K562 (cell line): ENCODE measurements at regions not wholly inside any gene's neighbourhood (a gene's known extent, or its start where the extent isn't known, plus 50 kb on each side); places are given as distances from the start of the nearest gene placed in this dataset.

Experiments
- ATAC-seq: fragments of 200-7000 bp; cut with Tn5 transposase; 3 replicates; pipeline ENCODE4 v1.9.1; 2020; ENCODE audit warnings: moderate library complexity
- BruUV-seq: library from RNA; stranded (reverse); fragments of 400-500 nt; replicated peaks from 2 replicates; lab custom pipeline; 2021; lab: Mats Ljungman, UMichigan
- CTCF ChIA-PET: fragments of 300-600 bp; formaldehyde crosslinking; extraction: SDS; loops from one replicate; lab custom pipeline; 2021; ENCODE audit warnings: low intra/inter-chr PET ratio; lab: Yijun Ruan, JAX
- POLR2A ChIA-PET: fragments of 300-600, 350-650 bp; sonication (Branson Sonifier 250); formaldehyde crosslinking; extraction: SDS; loops from one replicate; lab custom pipeline; 2021; ENCODE audit warnings: antibody characterized with exemption, inconsistent platforms; lab: Yijun Ruan, JAX
- DNase-seq, 4 experiments: peaks; one replicate each; pipeline versions ENCODE4 v3.0.0 to v3.0.0-alpha.2; 2011 to 2018; ENCODE audit warnings: low spot score in 3 of 4, mixed read lengths in 3 of 4; ENCODE audit errors: extremely low read depth in 1 of 4
- FAIRE-seq: peaks from 2 replicates; lab custom pipeline; 2011; peaks lifted over from hg19 to GRCh38; lab: Jason Lieb, UNC
- H2AFZ ChIP-seq: 2 replicates; pipeline ENCODE4 v1.6.0; 2011; ENCODE audit warnings: low read depth, low read length, control low read depth, inconsistent platforms
- H3K27ac ChIP-seq: fragments of 200-600 bp; 3 replicates; pipeline ENCODE4 v1.8.0; 2011; ENCODE audit warnings: low read depth, mild to moderate bottlenecking, control low read depth, inconsistent platforms, low read length, moderate library complexity, mixed read lengths; ENCODE audit errors: extremely low read depth
- H3K27me3 ChIP-seq, 2 experiments: fragments of 300-600 bp in 1 of 2; 2 replicates in 1 of 2; 3 replicates in 1 of 2; pipeline versions ENCODE4 v1.6.0 to v1.8.0; 2011; ENCODE audit warnings: inconsistent platforms in 2 of 2, low read length in 2 of 2, mild to moderate bottlenecking in 1 of 2, mixed read lengths in 1 of 2, moderate library complexity in 1 of 2; ENCODE audit not compliant: control insufficient read depth in 2 of 2, insufficient read depth in 2 of 2
- H3K36me3 ChIP-seq: fragments of 300-600 bp; 3 replicates; pipeline ENCODE4 v1.8.0; 2011; ENCODE audit warnings: mild to moderate bottlenecking, low read length, inconsistent platforms; ENCODE audit not compliant: control insufficient read depth, insufficient read depth
- H3K4me1 ChIP-seq, 2 experiments: fragments of 200-600 bp in 1 of 2; replicated peaks in 1 of 2; 2 replicates in 1 of 2; 3 replicates in 1 of 2; pipeline versions ENCODE4 v1.5.1 to v1.8.0; 2011; ENCODE audit warnings: inconsistent platforms in 2 of 2, low read length in 2 of 2, mild to moderate bottlenecking in 1 of 2, mixed read lengths in 1 of 2, moderate library complexity in 1 of 2; ENCODE audit not compliant: control insufficient read depth in 2 of 2, insufficient read depth in 2 of 2
- H3K4me2 ChIP-seq: 2 replicates; pipeline ENCODE4 v1.6.1; 2011; ENCODE audit warnings: low read length, control low read depth, inconsistent platforms, mixed read lengths; ENCODE audit not compliant: insufficient read depth
- H3K4me3 ChIP-seq: fragments of 200-600 bp; sonication (generic), shearing (Covaris generic); 2 replicates; pipeline ENCODE4 v1.5.1; 2016; ENCODE audit warnings: control low read depth, inconsistent platforms
- H3K79me2 ChIP-seq: fragments of 200-600 bp; 3 replicates; pipeline ENCODE4 v1.8.0; 2011; ENCODE audit warnings: low read length, inconsistent platforms; ENCODE audit not compliant: control insufficient read depth, insufficient read depth
- H3K9ac ChIP-seq, 2 experiments: 2 replicates each; pipeline versions ENCODE4 v1.6.0 to v1.6.1; 2011; ENCODE audit warnings: low read depth in 2 of 2, low read length in 2 of 2, control low read depth in 1 of 2, inconsistent platforms in 1 of 2, mild to moderate bottlenecking in 1 of 2, mixed read lengths in 1 of 2; ENCODE audit not compliant: insufficient read depth in 1 of 2
- H3K9me1 ChIP-seq: one replicate; pipeline ENCODE4 v1.6.0; 2011; ENCODE audit warnings: inconsistent platforms, mild to moderate bottlenecking, low read length, moderate library complexity; ENCODE audit not compliant: control insufficient read depth, insufficient read depth
- H3K9me3 ChIP-seq: replicated peaks from 2 replicates; pipeline ENCODE4 v1.5.1; 2011; ENCODE audit warnings: low read depth, low read length, inconsistent platforms; ENCODE audit not compliant: control insufficient read depth, insufficient read depth
- H4K20me1 ChIP-seq: replicated peaks from 2 replicates; pipeline ENCODE4 v1.6.1; 2011; ENCODE audit warnings: low read length, inconsistent platforms, mixed read lengths; ENCODE audit not compliant: control insufficient read depth, insufficient read depth
- SRSF7 ChIP-seq: fragments of 200-400 bp; formaldehyde crosslinking; optimal IDR thresholded peaks from 2 replicates; pipeline ENCODE3; 2017; ENCODE audit warnings: mild to moderate bottlenecking, low read depth, low read length
- YBX1 ChIP-seq: fragments of 450-650 bp; IDR thresholded peaks from 2 replicates; pipeline ENCODE4 v1.7.1; 2016; ENCODE audit warnings: mild to moderate bottlenecking
- ZNF146 ChIP-seq: IDR thresholded peaks from one replicate; pipeline ENCODE4 v1.6.1; 2018; ENCODE audit warnings: missing compliant biosample characterization; ENCODE audit not compliant: unreplicated experiment
- ZNF316 ChIP-seq: fragments of 450-650 bp; IDR thresholded peaks from 2 replicates; pipeline ENCODE4 v1.6.1; 2016
- WGBS: fragments of 100-300 bp; shearing (Covaris generic); methylation state at CpG from one replicate; pipeline ENCODE4 v1.1.6; 2016; ENCODE audit warnings: low coverage, mixed read lengths; ENCODE audit not compliant: insufficient coverage; ENCODE audit errors: missing lambda C conversion rate; 5-methylcytosine and 5-hydroxymethylcytosine counted together
- in situ Hi-C: fragments of 300-500 bp; cut with MboI; formaldehyde crosslinking; loops from 4 replicates; pipeline ENCODE4 v1.15.0; 2018; ENCODE audit warnings: inconsistent platforms, mixed read lengths
- intact Hi-C: fragments of 100-400 bp; cut with micrococcal nuclease; formaldehyde crosslinking; loops from 2 replicates; pipeline ENCODE4 v1.14.2; 2022
- TF ChIP-seq, protein P1 (sequence below): fragments of 450-650 bp; IDR thresholded peaks from 2 replicates; pipeline ENCODE4 v1.7.1; 2018; ENCODE audit warnings: mild to moderate bottlenecking, low read depth; ENCODE audit not compliant: partially characterized antibody

DNA sequence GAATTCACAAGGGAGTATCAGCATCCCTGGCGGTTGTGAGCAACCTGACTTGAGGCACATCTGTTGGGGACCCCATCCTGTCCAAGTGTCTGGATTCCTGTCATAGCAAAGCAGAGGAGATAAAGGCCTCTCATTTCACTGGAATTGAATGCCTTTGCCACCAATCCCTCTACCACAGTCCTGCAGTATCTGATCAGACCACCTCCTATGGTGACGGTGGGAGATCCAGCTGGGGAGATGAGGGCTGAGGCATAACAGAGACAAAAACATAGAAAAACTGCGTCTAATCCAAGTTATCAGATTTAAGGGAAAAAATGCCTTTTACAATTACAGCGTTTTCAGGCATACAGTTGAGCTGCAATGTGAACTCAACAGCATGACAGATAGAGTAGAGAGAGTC is 160.7 kb upstream of the TRPC7 start (continued):
- TF ChIP-seq, protein P1, sequence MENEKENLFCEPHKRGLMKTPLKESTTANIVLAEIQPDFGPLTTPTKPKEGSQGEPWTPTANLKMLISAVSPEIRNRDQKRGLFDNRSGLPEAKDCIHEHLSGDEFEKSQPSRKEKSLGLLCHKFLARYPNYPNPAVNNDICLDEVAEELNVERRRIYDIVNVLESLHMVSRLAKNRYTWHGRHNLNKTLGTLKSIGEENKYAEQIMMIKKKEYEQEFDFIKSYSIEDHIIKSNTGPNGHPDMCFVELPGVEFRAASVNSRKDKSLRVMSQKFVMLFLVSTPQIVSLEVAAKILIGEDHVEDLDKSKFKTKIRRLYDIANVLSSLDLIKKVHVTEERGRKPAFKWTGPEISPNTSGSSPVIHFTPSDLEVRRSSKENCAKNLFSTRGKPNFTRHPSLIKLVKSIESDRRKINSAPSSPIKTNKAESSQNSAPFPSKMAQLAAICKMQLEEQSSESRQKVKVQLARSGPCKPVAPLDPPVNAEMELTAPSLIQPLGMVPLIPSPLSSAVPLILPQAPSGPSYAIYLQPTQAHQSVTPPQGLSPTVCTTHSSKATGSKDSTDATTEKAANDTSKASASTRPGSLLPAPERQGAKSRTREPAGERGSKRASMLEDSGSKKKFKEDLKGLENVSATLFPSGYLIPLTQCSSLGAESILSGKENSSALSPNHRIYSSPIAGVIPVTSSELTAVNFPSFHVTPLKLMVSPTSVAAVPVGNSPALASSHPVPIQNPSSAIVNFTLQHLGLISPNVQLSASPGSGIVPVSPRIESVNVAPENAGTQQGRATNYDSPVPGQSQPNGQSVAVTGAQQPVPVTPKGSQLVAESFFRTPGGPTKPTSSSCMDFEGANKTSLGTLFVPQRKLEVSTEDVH = no peak
- no peak for TF ChIP-seq YBX1
- no peak for TF ChIP-seq ZNF146

DNA sequence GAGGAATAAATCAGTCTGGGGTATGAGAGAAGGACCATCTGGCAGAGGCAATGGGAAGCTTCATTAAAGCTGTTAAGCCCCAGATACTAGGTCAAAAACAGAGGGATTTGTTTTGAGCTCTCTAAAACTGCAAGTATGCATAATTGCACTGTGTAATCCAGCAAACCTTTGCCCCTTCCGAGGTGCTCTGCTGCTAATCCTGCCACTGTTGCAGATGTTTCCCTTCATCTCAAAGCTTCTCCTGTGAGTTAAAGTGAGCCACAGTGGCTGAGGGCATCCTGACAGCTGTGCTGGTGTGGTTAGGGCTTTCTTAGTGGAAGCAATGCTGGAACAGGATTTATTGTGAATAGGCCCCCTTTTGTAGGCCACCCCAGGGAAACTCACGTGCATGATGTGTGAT is 160.3 kb upstream of the TRPC7 start:
- Histone ChIP-seq H3K4me1 (peaks cover 0 to 8% of the 10 kb centered on the region in 2 experiments; a peak in 3 of 5 replicates), H3K9me1 (no peaks in the 10 kb centered on the region), H3K4me2 (no peak overlapping the region), H3K27me3 (no peaks in the 10 kb centered on the region), H2AFZ (no peak overlapping the region)
- DNase-seq = no peak
- BruUV-seq = no TSS peak
- in situ Hi-C loops (no loop called here), intact Hi-C loops (no loop called here)
- ChIA-PET POLR2A (no interaction called here), CTCF (no interaction called here)
- FAIRE-seq = no peak
- TF ChIP-seq SRSF7 (no peak), ZNF316 (peak; percentile 18; the same call in 1 of the 2 replicates)
- TF ChIP-seq, all 486 proteins: peak for 1
- no peaks in the 10 kb centered on the region; the same call in 1 of the 2 replicates for H4K20me1 ChIP-seq
- H3K36me3 ChIP-seq = no peaks in the 10 kb centered on the region
- no peaks in the 10 kb centered on the region for H3K79me2 ChIP-seq
- ATAC-seq = no peak
- WGBS = 15% methylated on average over 2 of the region's 2 CpGs
- H3K4me3 ChIP-seq = no peak overlapping the region
- H3K9ac ChIP-seq = no peak overlapping the region
- no peaks in the 10 kb centered on the region for H3K9me3 ChIP-seq
- H3K27ac ChIP-seq = no peak overlapping the region
